ENCODE measurements at regions not wholly inside any gene's neighbourhood (a gene's known extent, or its start where the extent isn't known, plus 50 kb on each side); places are given as distances from the start of the nearest gene placed in this dataset.
A peak's percentile ranks its signal among the peaks of the same experiment; 100 is the strongest.

DNA sequence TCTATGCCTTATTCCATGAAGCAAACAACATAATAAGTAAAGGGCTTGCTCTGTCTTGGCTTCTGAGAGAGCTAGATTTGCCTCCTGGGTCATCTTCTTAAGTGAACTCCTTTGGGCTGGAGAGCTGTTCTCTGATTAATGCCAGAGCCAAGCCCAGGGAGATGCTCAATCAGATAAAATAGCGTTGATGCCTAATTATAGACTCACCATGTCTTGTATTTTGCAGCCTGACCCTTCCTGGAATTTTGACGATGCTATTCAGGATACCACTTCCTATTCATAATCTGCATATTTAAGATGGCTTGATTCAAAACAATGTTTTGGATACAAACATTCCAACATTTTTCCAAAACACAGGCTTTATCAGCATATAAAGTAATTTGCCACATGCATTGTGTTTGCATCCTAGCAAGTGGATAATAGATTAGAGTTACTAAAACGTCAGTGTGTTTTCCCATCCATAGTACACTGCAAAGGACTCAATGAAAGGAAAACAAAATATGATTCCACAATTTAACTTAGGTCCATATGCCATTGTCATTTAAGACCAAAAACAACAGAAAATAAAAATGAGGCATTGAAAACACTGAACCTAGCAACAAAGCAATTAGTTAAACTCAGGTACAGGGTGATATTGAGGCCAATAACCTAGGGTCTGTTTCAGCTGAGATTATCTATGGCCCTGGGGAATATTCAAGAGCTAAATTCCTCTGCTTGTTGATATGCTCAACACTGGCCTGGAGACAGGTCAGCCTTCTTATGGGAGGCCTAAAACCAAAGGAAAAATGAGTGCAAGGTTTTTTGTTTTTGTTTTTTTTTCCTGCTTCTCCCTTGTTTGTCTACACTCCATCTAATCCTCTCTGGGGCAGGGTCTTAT, 184.2 kb upstream of the FOXN3 start:
- FAIRE-seq = no peak

DNA sequence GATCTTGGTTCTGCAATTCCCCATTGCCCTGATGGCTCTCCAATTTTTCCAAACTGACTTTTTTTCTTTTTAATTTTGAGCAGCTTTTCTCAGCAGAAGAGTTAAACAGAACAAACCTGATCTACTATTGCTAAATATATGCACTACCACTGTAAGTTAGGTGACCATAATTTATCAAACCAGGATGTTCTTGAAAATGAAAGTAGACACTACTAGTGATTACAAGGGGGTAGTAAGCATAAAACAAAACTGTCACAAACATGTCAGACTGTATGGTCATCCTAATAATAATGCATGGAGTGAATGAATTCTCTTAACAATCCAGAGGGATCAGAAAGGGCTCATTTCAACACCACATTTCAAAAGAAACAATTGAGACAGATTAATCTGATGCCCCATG, 183.0 kb upstream of the FOXN3 start:
- no peak for FAIRE-seq

GRCh38 chr14:89598548-89599186, 181.6 kb upstream of the FOXN3 start:
- peak; percentile 24 for FAIRE-seq

GRCh38 chr14:89592961-89593360, 175.9 kb upstream of the FOXN3 start:
- FAIRE-seq = no peak

- FAIRE-seq = no peak
Observed at GRCh38 chr14:89589400-89590118, 172.5 kb upstream of the FOXN3 start.

DNA sequence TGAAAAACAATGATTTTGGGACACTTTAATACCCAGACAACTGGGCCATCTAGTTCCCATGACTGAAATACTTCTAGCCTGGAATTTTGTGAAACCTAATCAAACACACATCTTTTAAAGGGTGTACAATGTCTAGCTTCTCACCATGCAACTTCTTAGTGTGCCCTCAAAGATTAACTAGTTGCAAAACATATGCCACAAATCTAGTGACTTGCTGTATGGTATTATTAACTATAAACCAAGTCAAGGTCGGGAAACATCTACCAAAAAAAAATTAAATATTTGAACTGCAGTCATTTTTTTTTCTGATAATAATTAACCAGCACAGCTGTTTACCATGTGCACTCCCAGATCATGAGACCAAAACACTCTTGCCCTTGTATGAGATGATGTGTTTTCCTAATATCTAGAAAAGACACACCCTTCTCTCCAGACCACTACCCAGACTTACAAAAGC, 171.8 kb upstream of the FOXN3 start:
- FAIRE-seq = peak; percentile 56

GRCh38 chr14:89588016-89588415, 171.0 kb upstream of the FOXN3 start:
- FAIRE-seq = no peak

DNA sequence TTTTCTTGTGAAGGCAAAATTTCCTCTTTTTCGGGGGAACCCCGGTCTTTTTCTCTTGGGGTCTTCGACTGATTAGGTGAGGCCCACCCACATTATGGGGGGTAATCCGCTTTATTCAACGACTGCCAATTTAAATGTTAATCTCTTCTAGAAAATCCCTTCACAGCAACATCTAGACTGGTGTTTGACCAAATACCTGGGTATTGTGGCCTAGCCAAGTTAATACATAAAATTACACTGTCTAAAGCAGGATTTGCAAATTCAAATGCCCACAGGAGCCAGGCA, 170.0 kb upstream of the FOXN3 start:
- no peak for FAIRE-seq

DNA sequence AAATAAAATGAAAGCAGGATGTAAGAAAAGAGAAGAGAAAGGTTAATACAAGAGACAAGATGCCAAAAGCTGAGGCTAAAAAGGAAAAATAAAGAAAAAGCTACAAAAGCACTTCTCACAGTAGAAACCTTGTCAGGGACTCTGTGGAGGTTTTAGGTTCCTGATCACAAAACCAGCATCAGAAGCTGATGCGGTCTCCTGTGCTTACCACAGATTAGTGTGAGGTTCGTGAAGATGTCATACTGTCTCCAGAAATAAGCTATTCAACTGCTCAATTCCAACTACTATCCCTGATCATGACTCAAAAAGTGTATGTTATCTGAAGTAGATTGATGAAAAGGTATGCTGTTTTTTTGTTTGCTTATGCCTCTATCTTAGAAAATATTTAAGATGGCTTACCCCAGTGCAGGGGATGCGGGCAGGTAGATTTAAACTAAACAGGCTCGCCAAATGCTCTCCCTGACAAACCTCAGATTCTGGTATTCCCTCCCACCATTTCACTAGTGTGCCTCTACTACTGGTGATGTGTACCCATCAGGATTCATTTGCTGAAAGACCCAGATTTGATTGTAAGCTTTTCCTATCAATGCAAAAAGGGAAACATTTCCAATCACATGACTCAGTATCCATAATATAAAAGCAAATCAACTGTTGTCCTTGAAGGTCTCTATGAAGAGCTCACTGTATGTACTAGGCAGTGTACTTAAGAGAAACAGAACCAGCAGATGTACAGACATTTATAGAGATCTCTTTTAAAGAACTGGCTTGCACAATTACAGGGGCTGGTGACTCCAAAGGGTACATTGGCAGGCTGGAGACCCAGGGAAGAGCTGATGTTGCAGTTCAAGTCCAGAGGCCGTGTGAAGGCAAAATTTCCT, 169.5 kb upstream of the FOXN3 start:
- no peak for FAIRE-seq

DNA sequence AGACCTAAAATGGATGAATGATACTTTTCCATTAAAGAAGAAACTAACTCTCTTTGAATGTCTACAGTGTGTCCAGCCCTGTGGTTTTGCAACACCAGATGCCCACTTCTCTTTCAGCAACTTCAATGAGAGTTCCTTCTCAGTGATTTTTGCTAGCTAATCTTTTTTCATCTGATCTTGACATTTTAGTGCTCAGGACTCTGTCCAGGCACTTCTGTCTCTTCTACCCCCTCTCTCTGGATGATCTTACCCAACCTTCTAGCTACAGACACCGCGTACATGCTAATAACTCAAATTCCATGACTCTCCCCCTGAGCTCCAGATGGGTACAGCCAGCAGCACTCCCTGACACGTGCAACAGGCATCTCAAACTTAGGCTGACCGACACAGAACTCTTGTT, 161.1 kb upstream of the FOXN3 start:
- FAIRE-seq = no peak

DNA sequence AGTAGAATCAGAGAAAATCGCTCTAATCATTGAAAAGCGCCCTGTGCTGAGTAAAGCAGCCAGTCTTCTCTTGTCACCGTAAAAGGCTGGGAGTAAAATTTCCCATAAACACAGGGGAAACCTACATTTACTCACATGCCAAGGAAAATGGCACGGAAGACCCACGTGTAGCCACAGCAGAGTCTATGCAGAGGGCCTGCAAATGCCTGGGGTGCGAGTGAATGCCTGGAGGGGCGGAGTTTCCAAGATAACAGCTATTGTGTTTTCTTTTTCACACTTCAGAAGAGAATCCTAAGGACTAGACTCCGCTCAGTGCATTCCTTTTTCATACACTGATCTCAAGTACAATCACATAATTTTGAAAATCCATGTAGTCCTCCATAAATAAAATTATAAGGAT, 159.9 kb upstream of the FOXN3 start:
- no peak for FAIRE-seq

GRCh38 chr14:89576145-89576927, 159.3 kb upstream of the FOXN3 start:
- FAIRE-seq = no peak

DNA sequence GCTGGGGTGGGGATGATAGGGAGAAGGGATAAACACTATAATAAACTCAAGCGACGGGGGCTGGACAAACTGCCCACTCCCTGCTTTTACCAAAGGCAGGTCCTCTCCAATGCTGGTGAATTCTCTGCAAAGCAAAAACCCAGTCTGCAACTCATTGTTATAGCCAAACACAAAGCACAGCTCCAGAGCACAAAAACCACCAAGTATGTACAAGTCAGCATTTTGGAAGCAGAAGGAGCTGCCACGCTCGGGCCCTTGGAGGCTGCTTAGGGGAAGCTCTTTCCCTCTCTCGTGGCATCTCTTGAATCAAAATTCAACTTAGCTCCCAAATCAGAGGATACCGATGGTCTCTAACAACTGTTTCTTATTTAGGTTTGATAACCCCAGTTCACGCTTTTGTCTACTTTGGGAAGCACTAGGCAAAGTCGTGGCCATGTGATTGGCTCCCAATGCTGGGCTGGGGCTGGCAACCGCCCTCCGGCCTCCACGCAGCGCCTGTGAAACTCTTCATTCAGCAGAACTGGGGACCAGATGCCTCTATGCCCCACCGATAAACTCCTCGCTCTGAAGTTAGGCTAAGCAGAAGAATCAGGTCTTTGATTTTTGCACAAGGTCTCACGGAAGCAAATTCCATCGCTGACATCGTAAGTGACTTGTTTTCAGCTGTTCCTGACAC, 158.5 kb upstream of the FOXN3 start:
- FAIRE-seq = no peak

DNA sequence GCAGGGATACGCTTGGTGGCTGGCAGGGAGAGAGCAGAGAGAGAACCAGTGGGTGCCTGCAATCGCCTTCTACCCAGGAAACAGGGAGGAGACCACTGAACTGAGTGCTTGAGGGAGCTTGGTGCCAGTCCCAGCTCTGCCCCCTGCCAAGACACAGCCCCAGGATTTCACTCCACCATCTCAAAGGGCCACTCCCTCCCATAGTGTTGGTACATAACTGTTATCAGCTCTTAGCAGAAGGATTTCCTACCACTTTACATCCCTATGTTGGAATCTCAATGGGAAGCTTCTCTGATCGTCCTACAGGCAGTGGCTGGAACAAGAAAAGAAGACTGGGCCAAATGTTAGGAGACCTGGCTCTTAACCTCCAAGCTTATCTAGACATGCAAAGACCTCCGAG, 157.4 kb upstream of the FOXN3 start:
- no peak for FAIRE-seq

- no peak for FAIRE-seq
Observed at GRCh38 chr14:89573399-89573657, 156.3 kb upstream of the FOXN3 start.

- FAIRE-seq = no peak
Observed at GRCh38 chr14:89572596-89573398, 155.8 kb upstream of the FOXN3 start.

GRCh38 chr14:89571491-89571890, 154.5 kb upstream of the FOXN3 start:
- no peak for FAIRE-seq

DNA sequence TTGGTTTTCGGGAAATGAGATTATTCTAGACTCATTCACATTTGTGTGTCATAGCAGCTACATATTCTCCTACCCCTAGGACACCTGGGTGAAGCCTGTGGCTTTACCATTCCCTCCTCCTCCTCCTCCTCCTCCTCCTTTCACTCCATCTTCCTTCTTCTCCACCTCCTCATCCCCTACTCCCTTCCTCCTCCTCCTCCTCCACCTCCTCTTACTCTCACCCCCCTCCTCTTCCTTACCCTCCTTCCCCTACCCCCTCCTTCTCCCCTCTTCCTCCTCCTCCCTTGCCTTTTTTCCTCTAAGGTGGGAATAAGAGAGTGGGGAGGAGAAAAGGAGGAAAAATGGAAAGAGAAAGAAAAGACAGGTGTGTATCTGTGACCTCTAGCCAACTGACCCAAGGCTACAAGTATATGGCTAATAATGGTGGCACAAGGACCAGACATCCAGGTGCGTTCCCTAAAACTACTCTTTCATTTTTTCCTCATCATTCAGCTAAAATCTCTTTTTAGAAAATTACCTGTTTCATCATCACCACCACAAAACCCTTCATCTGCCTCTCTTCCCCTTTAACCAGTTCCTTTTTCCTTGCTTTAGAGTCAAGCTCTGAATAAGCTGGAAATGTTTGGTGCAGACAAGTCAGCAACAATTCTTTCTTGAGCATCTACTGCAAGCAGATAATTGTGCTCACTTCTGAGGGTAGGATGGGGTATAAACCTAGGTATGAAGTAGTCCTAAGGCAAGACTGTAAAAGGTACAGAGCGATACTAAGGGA, 149.8 kb upstream of the FOXN3 start:
- FAIRE-seq = no peak

DNA sequence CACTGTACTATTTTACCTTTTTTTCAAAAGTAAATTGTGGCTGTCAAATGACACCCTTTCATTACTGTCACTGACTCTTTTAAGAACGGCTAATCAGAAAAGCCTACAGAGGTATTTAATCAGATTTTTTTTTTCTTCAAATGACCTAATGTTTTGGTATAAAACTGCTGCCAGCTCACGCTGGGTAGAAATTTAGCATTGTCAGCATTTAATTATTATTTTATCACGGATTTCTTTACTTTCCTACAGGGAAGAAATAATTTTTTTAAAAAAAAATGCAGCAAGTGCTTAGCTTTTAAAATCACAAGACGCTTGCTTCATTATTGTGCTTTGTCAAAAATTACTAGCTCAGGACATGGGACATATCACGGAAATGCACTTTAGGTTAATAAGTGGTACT, 149.1 kb upstream of the FOXN3 start:
- no peak for FAIRE-seq

DNA sequence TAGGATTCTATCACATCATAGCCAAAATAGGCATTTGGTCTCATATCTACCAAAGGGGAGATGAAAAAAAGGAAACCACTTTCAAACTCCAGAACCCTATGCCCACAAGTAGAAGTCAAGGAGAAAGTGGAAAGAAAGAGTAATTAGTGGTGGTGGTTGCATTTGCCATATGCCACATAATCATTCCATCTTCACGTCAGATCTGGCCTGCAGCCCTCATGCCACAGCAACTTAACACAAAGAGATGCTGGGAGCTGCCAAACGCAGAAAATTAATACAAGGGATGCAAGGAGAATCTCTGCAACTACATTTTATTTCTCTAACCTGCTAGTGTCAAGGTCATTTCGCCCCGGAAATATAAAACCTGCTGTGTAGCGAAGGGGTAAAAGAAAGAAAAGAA, 148.6 kb upstream of the FOXN3 start:
- FAIRE-seq = no peak
